Esophagus muscularis mucosa (tissue), 4 donors: ENCODE measurements at regions not wholly inside any gene's neighbourhood (a gene's known extent, or its start where the extent isn't known, plus 50 kb on each side); places are given as distances from the start of the nearest gene placed in this dataset.

Source experiments
- DNase-seq: peaks from one replicate; pipeline ENCODE4 v3.0.0-alpha.2; 2017; ENCODE audit errors: extremely low spot score
- H3K27ac ChIP-seq, 4 donors: fragments of 200-600 bp; sonication (generic); replicated peaks in 1 of 4; 1 replicate in 3 of 4; 2 replicates in 1 of 4; pipeline ENCODE4 v1.5.1; 2016 to 2019; ENCODE audit warnings: mild to moderate bottlenecking in 1 of 4
- H3K27me3 ChIP-seq, 4 donors: fragments of 200-600 bp; sonication (generic); one replicate each; pipeline versions ENCODE4 v1.5.1 to v1.6.0; 2016 to 2019
- H3K36me3 ChIP-seq, 4 donors: fragments of 200-600 bp; sonication (generic); one replicate each; pipeline ENCODE4 v1.5.1; 2016 to 2019
- H3K4me1 ChIP-seq, 4 donors: fragments of 200-600 bp; sonication (generic); one replicate each; pipeline ENCODE4 v1.5.1; 2016 to 2019
- H3K4me3 ChIP-seq, 4 donors: fragments of 200-600 bp; sonication (generic); 1 replicate in 2 of 4; 2 replicates in 2 of 4; pipeline ENCODE4 v1.5.1; 2016 to 2019; ENCODE audit warnings: mild to moderate bottlenecking in 4 of 4, moderate library complexity in 1 of 4
- H3K9me3 ChIP-seq, 4 donors: fragments of 200-600 bp; sonication (generic); 1 replicate in 3 of 4; 2 replicates in 1 of 4; pipeline ENCODE4 v1.5.1; 2016 to 2019
- EP300 ChIP-seq: sonication (generic); formaldehyde crosslinking; IDR thresholded peaks from one replicate; pipeline ENCODE4 v1.6.1; 2017; ENCODE audit warnings: antibody characterized with exemption
- POLR2A ChIP-seq: fragments of 450-650 bp; IDR thresholded peaks from one replicate; pipeline ENCODE4 v1.6.1; 2017; ENCODE audit warnings: antibody characterized with exemption, moderate library complexity, mild to moderate bottlenecking, low read depth
- POLR2AphosphoS5 ChIP-seq, 2 donors: sonication (generic); formaldehyde crosslinking; IDR thresholded peaks; one replicate each; pipeline ENCODE4 v1.6.1; 2017; ENCODE audit warnings: antibody characterized with exemption in 2 of 2
- WGBS: methylation state at CpG from one replicate; pipeline ENCODE4 v1.1.5; 2018; 5-methylcytosine and 5-hydroxymethylcytosine counted together
- intact Hi-C: fragments of 100-400 bp; cut with DNase I; formaldehyde crosslinking; loops from one replicate; pipeline ENCODE4 v1.15.1; 2023
- TF ChIP-seq, protein P1 (sequence below), 3 experiments: fragments of 200-600 bp in 2 of 3; fragments of 450-650 bp in 1 of 3; sonication (generic) in 2 of 3; IDR thresholded peaks; one replicate each; pipeline ENCODE4 v1.5.1; 2017 to 2019; ENCODE audit warnings: antibody characterized with exemption in 3 of 3, mild to moderate bottlenecking in 2 of 3, moderate library complexity in 1 of 3

DNA sequence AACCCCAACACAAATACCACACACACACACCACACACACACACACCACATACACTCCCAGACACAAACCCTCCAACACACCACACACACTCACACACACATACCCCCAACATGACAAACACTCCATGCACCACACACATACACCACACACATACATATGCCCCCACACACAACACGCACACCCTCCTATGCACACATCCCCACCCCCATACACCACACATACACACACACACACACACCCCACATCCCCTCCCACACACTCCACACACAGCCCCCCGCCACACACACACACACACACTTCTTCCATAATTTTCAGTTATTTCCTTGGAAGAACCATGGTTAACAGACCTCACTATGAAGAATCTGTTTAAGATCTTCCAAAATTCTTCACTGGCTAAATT lies 173.5 kb upstream of the KCNIP4 start:
- peaks cover 0 to 26% (median 16%) of the 10 kb centered on the region in 4 donors for H3K9me3 ChIP-seq
- no peak overlapping the region for H3K27ac ChIP-seq
- H3K36me3 ChIP-seq = no peaks in the 10 kb centered on the region
- H3K4me1 ChIP-seq = no peaks in the 10 kb centered on the region
- no peak for TF ChIP-seq POLR2AphosphoS5 (IDR thresholded peaks at IDR 0.05)
- no peak for TF ChIP-seq POLR2A
- TF ChIP-seq, protein P1, sequence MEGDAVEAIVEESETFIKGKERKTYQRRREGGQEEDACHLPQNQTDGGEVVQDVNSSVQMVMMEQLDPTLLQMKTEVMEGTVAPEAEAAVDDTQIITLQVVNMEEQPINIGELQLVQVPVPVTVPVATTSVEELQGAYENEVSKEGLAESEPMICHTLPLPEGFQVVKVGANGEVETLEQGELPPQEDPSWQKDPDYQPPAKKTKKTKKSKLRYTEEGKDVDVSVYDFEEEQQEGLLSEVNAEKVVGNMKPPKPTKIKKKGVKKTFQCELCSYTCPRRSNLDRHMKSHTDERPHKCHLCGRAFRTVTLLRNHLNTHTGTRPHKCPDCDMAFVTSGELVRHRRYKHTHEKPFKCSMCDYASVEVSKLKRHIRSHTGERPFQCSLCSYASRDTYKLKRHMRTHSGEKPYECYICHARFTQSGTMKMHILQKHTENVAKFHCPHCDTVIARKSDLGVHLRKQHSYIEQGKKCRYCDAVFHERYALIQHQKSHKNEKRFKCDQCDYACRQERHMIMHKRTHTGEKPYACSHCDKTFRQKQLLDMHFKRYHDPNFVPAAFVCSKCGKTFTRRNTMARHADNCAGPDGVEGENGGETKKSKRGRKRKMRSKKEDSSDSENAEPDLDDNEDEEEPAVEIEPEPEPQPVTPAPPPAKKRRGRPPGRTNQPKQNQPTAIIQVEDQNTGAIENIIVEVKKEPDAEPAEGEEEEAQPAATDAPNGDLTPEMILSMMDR (IDR thresholded peaks at IDR 0.05) = no peak
- no peak for TF ChIP-seq EP300
- DNase-seq = no peak
- WGBS = 94% methylated on average over 2 of the region's 2 CpGs
- intact Hi-C loops = no loop called here
- H3K27me3 ChIP-seq = no peaks in the 10 kb centered on the region
- no peak overlapping the region for H3K4me3 ChIP-seq

DNA sequence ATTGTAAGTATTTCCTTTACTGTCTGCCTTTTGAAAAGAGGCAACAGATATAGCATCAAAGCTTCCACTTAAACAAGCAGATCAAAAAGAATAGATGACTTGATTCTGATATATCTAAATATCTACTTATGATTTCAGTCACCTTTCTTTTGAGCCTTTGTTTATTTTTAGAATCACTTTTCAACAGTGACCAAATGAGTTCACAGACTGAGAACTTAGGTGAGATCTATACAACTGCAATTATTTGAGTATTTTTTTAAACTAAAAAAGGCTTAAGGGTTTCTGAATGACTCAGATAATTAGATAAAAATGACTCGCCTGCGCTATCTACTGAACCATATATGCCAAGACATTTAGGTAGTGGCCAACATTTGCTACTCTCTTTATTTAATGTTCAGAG lies 166.7 kb upstream of the KCNIP4 start:
- TF ChIP-seq EP300 = no peak
- TF ChIP-seq, protein P1 (IDR thresholded peaks at IDR 0.05) = no peak
- no peak for TF ChIP-seq POLR2A
- TF ChIP-seq POLR2AphosphoS5 (IDR thresholded peaks at IDR 0.05) = no peak
- H3K9me3 ChIP-seq = no peaks in the 10 kb centered on the region
- H3K27ac ChIP-seq = no peak overlapping the region
- no peak for DNase-seq
- H3K36me3 ChIP-seq = no peaks in the 10 kb centered on the region
- 91% methylated on average over 2 of the region's 2 CpGs for WGBS
- no peak overlapping the region for H3K4me3 ChIP-seq
- H3K4me1 ChIP-seq = no peaks in the 10 kb centered on the region
- intact Hi-C loops = no loop called here
- H3K27me3 ChIP-seq = no peaks in the 10 kb centered on the region

- H3K4me3 ChIP-seq = no peak overlapping the region
- H3K36me3 ChIP-seq = no peaks in the 10 kb centered on the region
- DNase-seq = no peak
- H3K4me1 ChIP-seq = no peaks in the 10 kb centered on the region
- WGBS = 62% methylated on average over 2 of the region's 2 CpGs
- H3K27me3 ChIP-seq = no peaks in the 10 kb centered on the region
- TF ChIP-seq, protein P1 (IDR thresholded peaks at IDR 0.05) = no peak
- TF ChIP-seq POLR2AphosphoS5 (IDR thresholded peaks at IDR 0.05) = no peak
- no peak for TF ChIP-seq EP300
- TF ChIP-seq POLR2A = no peak
- no peaks in the 10 kb centered on the region for H3K9me3 ChIP-seq
- no peak overlapping the region for H3K27ac ChIP-seq
- intact Hi-C loops = no loop called here
Observed at GRCh38 chr4:22103768-22104167, 155.2 kb upstream of the KCNIP4 start.

- Histone ChIP-seq H3K27me3 (no peaks in the 10 kb centered on the region), H3K36me3 (no peaks in the 10 kb centered on the region), H3K4me1 (no peaks in the 10 kb centered on the region), H3K27ac (no peak overlapping the region), H3K4me3 (no peak overlapping the region), H3K9me3 (no peaks in the 10 kb centered on the region)
- 88% methylated on average over 2 of the region's 2 CpGs for WGBS
- TF ChIP-seq, protein P1 (IDR thresholded peaks at IDR 0.05) = no peak
- TF ChIP-seq POLR2A = no peak
- TF ChIP-seq POLR2AphosphoS5 (IDR thresholded peaks at IDR 0.05) = no peak
- no peak for TF ChIP-seq EP300
- intact Hi-C loops = no loop called here
- DNase-seq = no peak
Observed at GRCh38 chr4:22099896-22100295, 151.3 kb upstream of the KCNIP4 start.

- TF ChIP-seq POLR2A (no peak), EP300 (no peak), POLR2AphosphoS5 (IDR thresholded peaks at IDR 0.05) (no peak)
- TF ChIP-seq, protein P1 (IDR thresholded peaks at IDR 0.05) = no peak
- no peaks in the 10 kb centered on the region for H3K36me3 ChIP-seq
- no peak for DNase-seq
- 75% methylated on average over 2 of the region's 2 CpGs for WGBS
- no peak overlapping the region for H3K4me3 ChIP-seq
- H3K27ac ChIP-seq = no peak overlapping the region
- intact Hi-C loops = no loop called here
- H3K9me3 ChIP-seq = no peaks in the 10 kb centered on the region
- H3K27me3 ChIP-seq = no peaks in the 10 kb centered on the region
- H3K4me1 ChIP-seq = no peaks in the 10 kb centered on the region
Observed at GRCh38 chr4:22097596-22097995, 149.0 kb upstream of the KCNIP4 start.
